CD4-positive, alpha-beta T cell (primary cell): ENCODE measurements at regions not wholly inside any gene's neighbourhood (a gene's known extent, or its start where the extent isn't known, plus 50 kb on each side); places are given as distances from the start of the nearest gene placed in this dataset.

ENCODE experiments used
- ATAC-seq: fragments of 200-7000 bp; cut with Tn5 transposase; one replicate; pipeline ENCODE4 v1.10.0; 2022; ENCODE audit warnings: mild to moderate bottlenecking; ENCODE audit not compliant: poor library complexity
- CTCF ChIA-PET: fragments of 350-600 bp; sonication (Branson Sonifier 250); formaldehyde crosslinking; loops from one replicate; lab custom pipeline; 2021; ENCODE audit warnings: antibody characterized with exemption, inconsistent platforms; lab: Charles Lee
- POLR2A ChIA-PET: fragments of 350-600 bp; sonication (Branson Sonifier 250); formaldehyde crosslinking; loops from one replicate; lab custom pipeline; 2021; ENCODE audit warnings: antibody characterized with exemption, inconsistent platforms; lab: Charles Lee
- DNase-seq, 14 experiments: peaks; one replicate each; pipeline ENCODE4 v3.0.0-alpha.2; 2013 to 2020; ENCODE audit warnings: mixed read lengths in 2 of 14
- H3K27ac ChIP-seq, 2 donors: one replicate each; pipeline versions ENCODE4 v1.5.1 to v1.7.0; 2013; ENCODE audit warnings: low read length in 2 of 2, low read depth in 1 of 2, mild to moderate bottlenecking in 1 of 2
- H3K27me3 ChIP-seq, 2 experiments: 1 replicate in 1 of 2; 2 replicates in 1 of 2; pipeline versions ENCODE4 v1.6.1 to v1.7.0; 2013; ENCODE audit warnings: low read length in 2 of 2, control low read depth in 1 of 2, mild to moderate bottlenecking in 1 of 2, moderate library complexity in 1 of 2; ENCODE audit not compliant: insufficient read depth in 2 of 2, control insufficient read depth in 1 of 2
- H3K36me3 ChIP-seq: one replicate; pipeline ENCODE4 v1.6.1; 2013; ENCODE audit warnings: low read length, control low read depth; ENCODE audit not compliant: insufficient read depth
- H3K4me1 ChIP-seq: one replicate; pipeline ENCODE4 v1.6.1; 2013; ENCODE audit warnings: low read length, control low read depth; ENCODE audit not compliant: insufficient read depth
- H3K4me3 ChIP-seq: one replicate; pipeline ENCODE4 v1.5.1; 2013; ENCODE audit warnings: mild to moderate bottlenecking, low read length, moderate library complexity
- H3K9me3 ChIP-seq, 2 experiments: 1 replicate in 1 of 2; 2 replicates in 1 of 2; pipeline versions ENCODE4 v1.6.1 to v1.7.0; 2013; ENCODE audit warnings: low read length in 2 of 2, mild to moderate bottlenecking in 2 of 2, control low read depth in 1 of 2, moderate library complexity in 1 of 2; ENCODE audit not compliant: control insufficient read depth in 1 of 2, insufficient read depth in 1 of 2
- H3K27ac Mint-ChIP-seq: one replicate; pipeline ENCODE4 v1.8.0; 2020; ENCODE audit warnings: mixed read lengths
- H3K27me3 Mint-ChIP-seq: one replicate; pipeline ENCODE4 v1.8.0; 2021; ENCODE audit warnings: mixed read lengths
- H3K36me3 Mint-ChIP-seq: one replicate; pipeline ENCODE4 v1.8.0; 2021; ENCODE audit warnings: low read depth, mixed read lengths
- H3K4me1 Mint-ChIP-seq: one replicate; pipeline ENCODE4 v1.8.0; 2021; ENCODE audit warnings: low read depth, mixed read lengths
- H3K4me3 Mint-ChIP-seq: one replicate; pipeline ENCODE4 v1.8.0; 2020; ENCODE audit warnings: mild to moderate bottlenecking, mixed read lengths
- H3K9me3 Mint-ChIP-seq: one replicate; pipeline ENCODE4 v1.8.0; 2020; ENCODE audit warnings: mixed read lengths
- intact Hi-C, 2 experiments: fragments of 100-400 bp; cut with DNase I in 1 of 2; cut with micrococcal nuclease in 1 of 2; formaldehyde crosslinking; loops; one replicate each; pipeline versions ENCODE4 v1.15.1 to v1.9.0; 2023 to 2025; cut with DNase I, micrococcal nuclease
- TF ChIP-seq, protein P1 (sequence below): fragments of 200-600 bp; IDR thresholded peaks from one replicate; pipeline ENCODE4 v1.8.0; 2022; ENCODE audit warnings: antibody characterized with exemption, mild to moderate bottlenecking

- no peak overlapping the region for H3K27ac Mint-ChIP-seq
- TF ChIP-seq, protein P1, sequence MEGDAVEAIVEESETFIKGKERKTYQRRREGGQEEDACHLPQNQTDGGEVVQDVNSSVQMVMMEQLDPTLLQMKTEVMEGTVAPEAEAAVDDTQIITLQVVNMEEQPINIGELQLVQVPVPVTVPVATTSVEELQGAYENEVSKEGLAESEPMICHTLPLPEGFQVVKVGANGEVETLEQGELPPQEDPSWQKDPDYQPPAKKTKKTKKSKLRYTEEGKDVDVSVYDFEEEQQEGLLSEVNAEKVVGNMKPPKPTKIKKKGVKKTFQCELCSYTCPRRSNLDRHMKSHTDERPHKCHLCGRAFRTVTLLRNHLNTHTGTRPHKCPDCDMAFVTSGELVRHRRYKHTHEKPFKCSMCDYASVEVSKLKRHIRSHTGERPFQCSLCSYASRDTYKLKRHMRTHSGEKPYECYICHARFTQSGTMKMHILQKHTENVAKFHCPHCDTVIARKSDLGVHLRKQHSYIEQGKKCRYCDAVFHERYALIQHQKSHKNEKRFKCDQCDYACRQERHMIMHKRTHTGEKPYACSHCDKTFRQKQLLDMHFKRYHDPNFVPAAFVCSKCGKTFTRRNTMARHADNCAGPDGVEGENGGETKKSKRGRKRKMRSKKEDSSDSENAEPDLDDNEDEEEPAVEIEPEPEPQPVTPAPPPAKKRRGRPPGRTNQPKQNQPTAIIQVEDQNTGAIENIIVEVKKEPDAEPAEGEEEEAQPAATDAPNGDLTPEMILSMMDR, result no peak
- H3K27me3 ChIP-seq, result peaks cover 0 to 2% of the 10 kb centered on the region in 2 experiments
- H3K27ac ChIP-seq, result no peak overlapping the region
- peaks cover 21% of the 10 kb centered on the region for H3K27me3 Mint-ChIP-seq
- H3K4me1 ChIP-seq, result no peaks in the 10 kb centered on the region
- no peak overlapping the region for H3K4me3 Mint-ChIP-seq
- no peak for DNase-seq
- no peaks in the 10 kb centered on the region for H3K36me3 ChIP-seq
- H3K9me3 ChIP-seq, result no peaks in the 10 kb centered on the region
- H3K9me3 Mint-ChIP-seq, result no peaks in the 10 kb centered on the region
- H3K4me3 ChIP-seq, result no peak overlapping the region
- ATAC-seq, result no peak
- intact Hi-C loops, result no loop called here
- no peaks in the 10 kb centered on the region for H3K4me1 Mint-ChIP-seq
- no peaks in the 10 kb centered on the region for H3K36me3 Mint-ChIP-seq
- ChIA-PET CTCF (no interaction called here), POLR2A (no interaction called here)
These were observed 53.2 kb upstream of the RAB3GAP2 start for GRCh38 chr1:220325306-220325995.

DNA sequence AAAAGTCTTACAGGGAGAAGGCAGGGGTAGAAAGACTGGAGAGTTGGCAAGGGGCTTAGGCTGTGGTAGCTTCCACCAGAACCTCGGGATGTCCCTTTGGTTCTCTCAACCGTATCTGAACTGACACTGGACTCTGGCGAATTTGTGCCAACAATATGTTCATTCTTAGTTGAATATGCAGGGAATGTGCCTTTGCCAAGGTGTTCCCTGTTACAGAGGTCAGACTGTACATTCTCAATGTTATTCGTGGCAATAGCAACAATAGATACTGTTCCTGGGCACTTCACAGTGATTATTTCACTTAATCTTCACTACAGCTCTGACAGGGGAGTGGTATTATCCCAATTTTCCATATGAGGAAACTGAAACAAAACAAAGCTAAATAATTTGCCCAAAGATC lies 51.5 kb upstream of the RAB3GAP2 start:
- no peaks in the 10 kb centered on the region for H3K4me1 ChIP-seq
- ATAC-seq (no peak), DNase-seq (no peak)
- no peaks in the 10 kb centered on the region for H3K36me3 Mint-ChIP-seq
- intact Hi-C loops, result no loop called here
- H3K9me3 Mint-ChIP-seq, result no peaks in the 10 kb centered on the region
- H3K36me3 ChIP-seq, result no peaks in the 10 kb centered on the region
- H3K4me3 Mint-ChIP-seq, result no peak overlapping the region
- peaks cover 24% of the 10 kb centered on the region for H3K27me3 Mint-ChIP-seq
- H3K4me1 Mint-ChIP-seq, result no peaks in the 10 kb centered on the region
- H3K27ac Mint-ChIP-seq, result no peak overlapping the region
- H3K9me3 ChIP-seq, result no peaks in the 10 kb centered on the region
- no peaks in the 10 kb centered on the region for H3K27me3 ChIP-seq
- CTCF ChIA-PET, result no interaction called here
- no peak overlapping the region for H3K4me3 ChIP-seq
- POLR2A ChIA-PET, result no interaction called here
- TF ChIP-seq, protein P1, result no peak
- no peak overlapping the region for H3K27ac ChIP-seq

- POLR2A ChIA-PET, result no interaction called here
- no peak for ATAC-seq
- no peaks in the 10 kb centered on the region for H3K36me3 Mint-ChIP-seq
- DNase-seq, result no peak
- TF ChIP-seq, protein P1, result no peak
- H3K27ac Mint-ChIP-seq, result no peak overlapping the region
- H3K9me3 Mint-ChIP-seq, result no peaks in the 10 kb centered on the region
- intact Hi-C loops, result no loop called here
- CTCF ChIA-PET, result no interaction called here
- Histone ChIP-seq H3K9me3 (no peaks in the 10 kb centered on the region), H3K4me1 (no peaks in the 10 kb centered on the region), H3K27me3 (no peaks in the 10 kb centered on the region), H3K36me3 (no peaks in the 10 kb centered on the region), H3K4me3 (no peak overlapping the region), H3K27ac (no peak overlapping the region)
- H3K4me3 Mint-ChIP-seq, result no peak overlapping the region
- H3K4me1 Mint-ChIP-seq, result no peaks in the 10 kb centered on the region
- H3K27me3 Mint-ChIP-seq, result peaks cover 24% of the 10 kb centered on the region
These were observed 50.3 kb upstream of the RAB3GAP2 start for GRCh38 chr1:220322570-220322969.
